GM12865 (cell line): ENCODE measurements at regions not wholly inside any gene's neighbourhood (a gene's known extent, or its start where the extent isn't known, plus 50 kb on each side); places are given as distances from the start of the nearest gene placed in this dataset.

Source experiments
- DNase-seq: peaks from one replicate; pipeline ENCODE4 v3.0.0; 2010; ENCODE audit warnings: low read depth
- H3K4me3 ChIP-seq: 2 replicates; pipeline ENCODE4 v1.5.1; 2011; ENCODE audit warnings: mild to moderate bottlenecking, low read depth, low read length, control low read depth
- TF ChIP-seq, protein P1 (sequence below): IDR thresholded peaks from 2 replicates; pipeline ENCODE4 v1.5.1; 2011; ENCODE audit warnings: low read length, control low read depth, low read depth, inconsistent platforms; ENCODE audit not compliant: insufficient read depth; ENCODE audit errors: missing control alignments

GRCh38 chr13:105338006-105338405, 1197.5 kb downstream of the EFNB2 start:
- no peak overlapping the region for H3K4me3 ChIP-seq
- TF ChIP-seq, protein P1, sequence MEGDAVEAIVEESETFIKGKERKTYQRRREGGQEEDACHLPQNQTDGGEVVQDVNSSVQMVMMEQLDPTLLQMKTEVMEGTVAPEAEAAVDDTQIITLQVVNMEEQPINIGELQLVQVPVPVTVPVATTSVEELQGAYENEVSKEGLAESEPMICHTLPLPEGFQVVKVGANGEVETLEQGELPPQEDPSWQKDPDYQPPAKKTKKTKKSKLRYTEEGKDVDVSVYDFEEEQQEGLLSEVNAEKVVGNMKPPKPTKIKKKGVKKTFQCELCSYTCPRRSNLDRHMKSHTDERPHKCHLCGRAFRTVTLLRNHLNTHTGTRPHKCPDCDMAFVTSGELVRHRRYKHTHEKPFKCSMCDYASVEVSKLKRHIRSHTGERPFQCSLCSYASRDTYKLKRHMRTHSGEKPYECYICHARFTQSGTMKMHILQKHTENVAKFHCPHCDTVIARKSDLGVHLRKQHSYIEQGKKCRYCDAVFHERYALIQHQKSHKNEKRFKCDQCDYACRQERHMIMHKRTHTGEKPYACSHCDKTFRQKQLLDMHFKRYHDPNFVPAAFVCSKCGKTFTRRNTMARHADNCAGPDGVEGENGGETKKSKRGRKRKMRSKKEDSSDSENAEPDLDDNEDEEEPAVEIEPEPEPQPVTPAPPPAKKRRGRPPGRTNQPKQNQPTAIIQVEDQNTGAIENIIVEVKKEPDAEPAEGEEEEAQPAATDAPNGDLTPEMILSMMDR: no peak
- DNase-seq: no peak

DNA sequence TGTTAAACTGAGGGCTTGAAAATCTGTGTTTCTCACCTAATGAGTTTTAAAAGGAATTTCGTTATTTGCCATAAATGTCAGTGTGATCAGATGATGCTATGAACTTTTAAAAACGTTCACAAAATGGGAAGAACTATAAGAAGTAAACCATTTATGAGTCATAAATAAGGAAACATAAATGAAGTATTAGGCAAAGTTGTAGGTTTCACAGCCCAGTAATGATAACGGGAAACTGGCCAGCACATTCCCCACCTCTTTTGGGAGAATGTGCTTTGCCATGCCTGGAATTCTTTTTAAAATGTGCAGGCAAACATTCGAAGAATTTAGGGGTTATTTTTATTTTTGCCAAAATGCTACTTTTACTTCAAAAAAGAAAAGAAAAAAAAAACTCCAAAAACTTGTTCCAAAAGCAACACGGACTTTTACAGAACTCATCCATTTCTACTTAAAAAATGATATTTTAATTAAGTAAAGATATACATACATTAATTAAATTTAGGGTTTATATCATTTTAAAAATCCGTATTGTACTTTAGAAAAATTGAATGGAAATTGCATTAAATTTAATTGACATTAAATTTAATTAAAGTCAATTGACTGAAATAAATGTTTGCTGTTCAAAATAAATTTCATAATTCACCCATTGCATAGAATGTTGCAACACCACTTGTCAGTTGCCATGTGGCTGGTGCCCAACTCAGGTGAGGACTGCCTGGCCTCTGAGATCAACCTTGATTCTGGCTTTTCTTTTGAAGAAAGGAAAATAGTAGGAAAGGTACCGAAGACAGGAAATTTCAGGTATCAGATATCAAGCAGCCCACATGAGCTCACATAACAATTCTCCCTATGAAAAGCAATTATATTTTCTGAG, 1198.5 kb downstream of the EFNB2 start:
- DNase-seq: no peak
- no peak overlapping the region for H3K4me3 ChIP-seq
- TF ChIP-seq, protein P1: no peak

DNA sequence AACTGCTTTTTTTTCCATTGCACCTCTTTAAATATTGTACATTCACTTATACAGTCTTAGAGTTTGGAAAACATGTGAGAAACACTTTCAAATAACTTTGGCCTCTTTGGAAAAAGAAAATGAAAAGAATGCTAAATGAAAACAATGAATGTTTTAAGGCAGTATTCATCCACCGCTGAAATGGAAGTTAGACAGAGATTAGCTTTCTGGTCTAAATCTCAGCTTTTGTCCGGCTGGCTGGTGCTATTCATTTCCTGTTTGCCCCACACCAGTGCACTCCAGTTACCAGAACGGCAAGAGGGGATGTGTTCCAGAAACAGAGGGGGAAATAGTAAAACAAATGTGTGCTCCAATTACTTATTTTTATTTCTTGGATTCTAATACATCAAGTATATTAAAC, 1201.3 kb downstream of the EFNB2 start:
- no peak overlapping the region for H3K4me3 ChIP-seq
- TF ChIP-seq, protein P1: no peak

DNA sequence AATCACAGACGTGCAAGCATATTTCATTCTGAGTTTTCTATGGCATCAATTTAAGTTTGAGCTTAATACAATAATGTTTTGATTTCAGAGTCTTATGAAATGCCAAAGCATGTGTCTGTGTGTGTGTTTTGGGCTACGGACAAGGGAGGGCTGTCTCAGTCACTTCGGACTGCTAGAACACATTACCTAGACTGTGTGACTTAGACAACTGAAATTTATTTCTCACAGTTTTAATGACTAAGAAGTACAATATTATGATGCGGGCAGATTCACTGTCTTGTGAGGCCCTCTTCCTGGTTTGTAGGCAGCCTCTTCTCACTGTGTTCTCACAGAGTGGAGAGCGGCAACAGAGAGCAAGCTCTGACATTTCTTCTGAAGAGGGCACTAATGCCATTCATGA, 1202.0 kb downstream of the EFNB2 start:
- TF ChIP-seq, protein P1: no peak
- DNase-seq: no peak
- H3K4me3 ChIP-seq: no peak overlapping the region

More for the DNA sequence above, 1201.3 kb downstream of the EFNB2 start:
- DNase-seq: no peak

- no peak for DNase-seq
Observed at GRCh38 chr13:105329359-105329758, 1206.1 kb downstream of the EFNB2 start.

GRCh38 chr13:105328212-105328611, 1207.2 kb downstream of the EFNB2 start:
- DNase-seq: no peak
- H3K4me3 ChIP-seq: no peak overlapping the region
- TF ChIP-seq, protein P1: no peak

More at GRCh38 chr13:105329359-105329758, 1206.1 kb downstream of the EFNB2 start:
- H3K4me3 ChIP-seq: no peak overlapping the region
- TF ChIP-seq, protein P1: no peak
